SK-N-SH treated with all-trans-retinoic acid at 6 μM for 48 hours (cell line): ENCODE measurements at regions not wholly inside any gene's neighbourhood (a gene's known extent, or its start where the extent isn't known, plus 50 kb on each side); places are given as distances from the start of the nearest gene placed in this dataset.

ENCODE experiments used
- ATAC-seq: fragments of 200-7000 bp; cut with Tn5 transposase; 3 replicates; pipeline ENCODE4 v1.9.1; 2020; ENCODE audit warnings: mild to moderate bottlenecking, moderate library complexity
- ARNTL ChIP-seq: fragments of 450-650 bp; formaldehyde crosslinking; IDR thresholded peaks from 2 replicates; pipeline ENCODE4 v1.5.0; 2020; ENCODE audit warnings: low read depth, mild to moderate bottlenecking, moderate library complexity, borderline replicate concordance
- BACH2 ChIP-seq: fragments of 250-450 bp; sonication (Bioruptor Pico); IDR thresholded peaks from 2 replicates; pipeline ENCODE4 v1.9.0; 2021; ENCODE audit warnings: mild to moderate bottlenecking, borderline replicate concordance
- CREB5 ChIP-seq: fragments of 250-450 bp; sonication (Bioruptor Pico); IDR thresholded peaks from 2 replicates; pipeline ENCODE4 v1.5.1; 2020; ENCODE audit warnings: low read depth, mild to moderate bottlenecking, moderate library complexity
- CSDC2 ChIP-seq: fragments of 250-450 bp; sonication (Bioruptor Pico); IDR thresholded peaks from 2 replicates; pipeline ENCODE4 v1.5.0; 2020; ENCODE audit warnings: mild to moderate bottlenecking, moderate library complexity
- CSRNP3 ChIP-seq: fragments of 250-450 bp; sonication (Bioruptor Pico); IDR thresholded peaks from 2 replicates; pipeline ENCODE4 v1.5.1; 2021; ENCODE audit warnings: mild to moderate bottlenecking, moderate library complexity
- ESRRG ChIP-seq: fragments of 250-450 bp; sonication (Bioruptor Pico); IDR thresholded peaks from 2 replicates; pipeline ENCODE4 v1.6.1; 2021; ENCODE audit warnings: mild to moderate bottlenecking
- GLIS3 ChIP-seq: fragments of 250-450 bp; sonication (Bioruptor Pico); IDR thresholded peaks from 2 replicates; pipeline ENCODE4 v1.5.0; 2020; ENCODE audit warnings: mild to moderate bottlenecking, moderate library complexity
- ISL1 ChIP-seq: fragments of 250-450 bp; sonication (Bioruptor Pico); IDR thresholded peaks from 2 replicates; pipeline ENCODE4 v2.1.2; 2022; ENCODE audit warnings: mild to moderate bottlenecking, moderate library complexity
- PATZ1 ChIP-seq: fragments of 250-450 bp; sonication (Bioruptor Pico); IDR thresholded peaks from 2 replicates; pipeline ENCODE4 v1.8.0; 2020; ENCODE audit warnings: mild to moderate bottlenecking, moderate library complexity, borderline replicate concordance
- POU6F1 ChIP-seq: fragments of 250-450 bp; sonication (Bioruptor Pico); IDR thresholded peaks from 2 replicates; pipeline ENCODE4 v1.8.0; 2021; ENCODE audit warnings: low read depth, mild to moderate bottlenecking, moderate library complexity, borderline replicate concordance
- PPARA ChIP-seq: fragments of 250-450 bp; sonication (Bioruptor Pico); IDR thresholded peaks from 2 replicates; pipeline ENCODE4 v1.5.0; 2020; ENCODE audit warnings: mild to moderate bottlenecking, borderline replicate concordance
- RARB ChIP-seq: fragments of 250-450 bp; sonication (Bioruptor Pico); IDR thresholded peaks from 2 replicates; pipeline ENCODE4 v1.8.0; 2021; ENCODE audit warnings: mild to moderate bottlenecking, moderate library complexity
- TCF4 ChIP-seq: fragments of 250-450 bp; sonication (Bioruptor Pico); IDR thresholded peaks from 2 replicates; pipeline ENCODE4 v1.8.0; 2021; ENCODE audit warnings: mild to moderate bottlenecking, moderate library complexity, borderline replicate concordance
- TOX ChIP-seq: fragments of 250-450 bp; sonication (Bioruptor Pico); IDR thresholded peaks from 2 replicates; pipeline ENCODE4 v1.8.0; 2021; ENCODE audit warnings: mild to moderate bottlenecking, moderate library complexity, borderline replicate concordance
- TSHZ2 ChIP-seq: fragments of 250-450 bp; sonication (Bioruptor Pico); IDR thresholded peaks from 2 replicates; pipeline ENCODE4 v1.5.0; 2020; ENCODE audit warnings: mild to moderate bottlenecking, moderate library complexity
- ZC3H10 ChIP-seq: fragments of 250-450 bp; sonication (Bioruptor Pico); IDR thresholded peaks from 2 replicates; pipeline ENCODE4 v1.5.1; 2021; ENCODE audit warnings: mild to moderate bottlenecking, moderate library complexity
- ZFP3 ChIP-seq: fragments of 250-450 bp; sonication (Bioruptor Pico); IDR thresholded peaks from 2 replicates; pipeline ENCODE4 v1.5.0; 2020; ENCODE audit warnings: mild to moderate bottlenecking, moderate library complexity
- ZFP30 ChIP-seq: fragments of 450-650 bp; formaldehyde crosslinking; IDR thresholded peaks from 2 replicates; pipeline ENCODE4 v1.5.0; 2022; ENCODE audit warnings: mild to moderate bottlenecking, moderate library complexity
- ZNF565 ChIP-seq: fragments of 450-650 bp; formaldehyde crosslinking; conservative IDR thresholded peaks from 2 replicates; pipeline ENCODE4 v1.5.0; 2020; ENCODE audit warnings: low read depth, mild to moderate bottlenecking, moderate library complexity
- ZNF70 ChIP-seq: fragments of 450-650 bp; formaldehyde crosslinking; IDR thresholded peaks from 2 replicates; pipeline ENCODE4 v1.5.0; 2020; ENCODE audit warnings: mild to moderate bottlenecking, moderate library complexity
- ZNF8 ChIP-seq: fragments of 450-650 bp; formaldehyde crosslinking; IDR thresholded peaks from 2 replicates; pipeline ENCODE4 v1.5.0; 2020; ENCODE audit warnings: mild to moderate bottlenecking, moderate library complexity

GRCh38 chr11:112529071-112529470 is 268.4 kb upstream of the PLET1 start:
- no peak for ATAC-seq
- TF ChIP-seq TOX (CRISPR knock-in tag) (no peak), POU6F1 (no peak), ZNF70 (no peak), CSDC2 (CRISPR knock-in tag) (no peak), ZFP3 (CRISPR knock-in tag) (no peak), ARNTL (CRISPR knock-in tag) (no peak), ZNF8 (no peak), TSHZ2 (no peak), RARB (no peak), ZNF565 (CRISPR knock-in tag) (no peak), ISL1 (no peak), ZC3H10 (CRISPR knock-in tag) (no peak), CREB5 (CRISPR knock-in tag) (no peak), PPARA (CRISPR knock-in tag) (no peak), GLIS3 (CRISPR knock-in tag) (no peak), ESRRG (no peak), CSRNP3 (no peak)

GRCh38 chr11:112532506-112532905 is 271.8 kb upstream of the PLET1 start:
- ATAC-seq: no peak
- TF ChIP-seq GLIS3 (CRISPR knock-in tag): no peak
- TF ChIP-seq ARNTL (CRISPR knock-in tag): no peak
- TF ChIP-seq PATZ1: no peak
- no peak for TF ChIP-seq ZNF8
- TF ChIP-seq ZC3H10 (CRISPR knock-in tag): no peak
- no peak for TF ChIP-seq RARB
- no peak for TF ChIP-seq ZFP30 (CRISPR knock-in tag)
- TF ChIP-seq ZFP3 (CRISPR knock-in tag): no peak

GRCh38 chr11:112533682-112534081 is 273.0 kb upstream of the PLET1 start:
- ATAC-seq: no peak
- TF ChIP-seq CSDC2 (CRISPR knock-in tag) (no peak), BACH2 (CRISPR knock-in tag) (no peak), TSHZ2 (no peak), TCF4 (CRISPR knock-in tag) (no peak), ZNF565 (CRISPR knock-in tag) (no peak), CSRNP3 (no peak), ZFP3 (CRISPR knock-in tag) (no peak), ESRRG (no peak), GLIS3 (CRISPR knock-in tag) (no peak), ARNTL (CRISPR knock-in tag) (no peak), PPARA (CRISPR knock-in tag) (no peak)
